WERI-Rb-1 (cell line): ENCODE measurements at regions not wholly inside any gene's neighbourhood (a gene's known extent, or its start where the extent isn't known, plus 50 kb on each side); places are given as distances from the start of the nearest gene placed in this dataset.

Experiments used
- DNase-seq: peaks from one replicate; pipeline ENCODE4 v3.0.0-alpha.2; 2020
- H3K27ac ChIP-seq: fragments of 250-450 bp; sonication (Bioruptor Pico); 2 replicates; pipeline ENCODE4 v1.5.1; 2020; ENCODE audit warnings: mild to moderate bottlenecking, moderate library complexity
- H3K27me3 ChIP-seq: fragments of 250-450 bp; sonication (Bioruptor Pico); 2 replicates; pipeline ENCODE4 v1.5.1; 2021; ENCODE audit warnings: mild to moderate bottlenecking, low read depth, moderate library complexity; ENCODE audit not compliant: insufficient read depth, severe bottlenecking
- H3K36me3 ChIP-seq: fragments of 250-450 bp; sonication (Bioruptor Pico); 2 replicates; pipeline ENCODE4 v1.5.1; 2020; ENCODE audit warnings: mild to moderate bottlenecking, moderate library complexity
- H3K4me3 ChIP-seq: 2 replicates; pipeline ENCODE4 v1.5.1; 2011; ENCODE audit warnings: low read depth, mild to moderate bottlenecking, control low read depth, low read length
- H3K9me3 ChIP-seq: fragments of 250-450 bp; sonication (Bioruptor Pico); 2 replicates; pipeline ENCODE4 v1.5.1; 2021; ENCODE audit warnings: mild to moderate bottlenecking, moderate library complexity; ENCODE audit not compliant: severe bottlenecking
- CTCF ChIP-seq: IDR thresholded peaks from 2 replicates; pipeline ENCODE4 v1.5.1; 2011; ENCODE audit warnings: low read depth, mild to moderate bottlenecking, control low read depth, inconsistent platforms, low read length

GRCh38 chr5:122638581-122638980 lies 136.3 kb upstream of the SNX2 start:
- peaks cover 7% of the 10 kb centered on the region for H3K9me3 ChIP-seq
- DNase-seq, result no peak
- H3K27me3 ChIP-seq, result no peaks in the 10 kb centered on the region
- no peaks in the 10 kb centered on the region for H3K36me3 ChIP-seq
- no peak overlapping the region for H3K27ac ChIP-seq
- no peak for TF ChIP-seq CTCF
- H3K4me3 ChIP-seq, result no peak overlapping the region

- DNase-seq, result no peak
- TF ChIP-seq CTCF, result no peak
- no peak overlapping the region for H3K27ac ChIP-seq
- H3K36me3 ChIP-seq, result no peaks in the 10 kb centered on the region
- H3K4me3 ChIP-seq, result no peak overlapping the region
- H3K9me3 ChIP-seq, result peaks cover 7% of the 10 kb centered on the region
- no peaks in the 10 kb centered on the region for H3K27me3 ChIP-seq
These were observed 135.8 kb upstream of the SNX2 start for GRCh38 chr5:122639033-122639432.

- H3K27ac ChIP-seq, result no peak overlapping the region
- H3K27me3 ChIP-seq, result no peaks in the 10 kb centered on the region
- H3K36me3 ChIP-seq, result no peaks in the 10 kb centered on the region
- H3K9me3 ChIP-seq, result peaks cover 7% of the 10 kb centered on the region
- no peak for DNase-seq
- H3K4me3 ChIP-seq, result no peak overlapping the region
- TF ChIP-seq CTCF, result no peak
These were observed 135.0 kb upstream of the SNX2 start for GRCh38 chr5:122639864-122640263.

DNA sequence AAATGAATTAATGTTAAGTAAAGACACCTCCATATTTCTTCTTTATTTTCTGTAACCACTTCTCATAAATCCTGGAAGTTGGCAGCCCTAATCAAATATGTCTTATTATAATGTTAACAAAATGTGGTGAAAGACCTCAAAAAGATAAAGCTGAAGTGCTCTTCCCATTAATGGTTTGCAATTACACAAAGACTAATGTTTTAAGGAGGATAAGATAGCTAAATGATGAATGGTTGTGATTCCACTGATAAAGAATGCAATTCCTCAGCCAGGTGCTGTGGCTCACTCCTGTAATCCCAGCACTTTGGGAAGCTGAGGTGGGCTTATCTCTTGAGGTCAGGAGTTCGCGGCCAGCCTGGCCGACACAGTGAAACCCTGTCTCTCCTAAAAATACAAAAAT lies 125.8 kb upstream of the SNX2 start:
- no peaks in the 10 kb centered on the region for H3K27me3 ChIP-seq
- no peak overlapping the region for H3K27ac ChIP-seq
- no peaks in the 10 kb centered on the region for H3K36me3 ChIP-seq
- DNase-seq, result no peak
- TF ChIP-seq CTCF, result no peak
- H3K9me3 ChIP-seq, result no peaks in the 10 kb centered on the region
- H3K4me3 ChIP-seq, result no peak overlapping the region

- DNase-seq, result no peak
- H3K4me3 ChIP-seq, result no peak overlapping the region
- no peaks in the 10 kb centered on the region for H3K36me3 ChIP-seq
- no peak overlapping the region for H3K27ac ChIP-seq
- H3K9me3 ChIP-seq, result no peaks in the 10 kb centered on the region
- H3K27me3 ChIP-seq, result no peaks in the 10 kb centered on the region
- TF ChIP-seq CTCF, result no peak
These were observed 121.5 kb upstream of the SNX2 start for GRCh38 chr5:122653087-122654017.
